ENCODE measurements at regions not wholly inside any gene's neighbourhood (a gene's known extent, or its start where the extent isn't known, plus 50 kb on each side); places are given as distances from the start of the nearest gene placed in this dataset.
A peak's percentile ranks its signal among the peaks of the same experiment; 100 is the strongest.

- TF ChIP-seq EZH2 (IDR thresholded peaks at IDR 0.05; ENCODE audit: low read length) (no peak), CTCF (optimal IDR thresholded peaks at IDR 0.05 in 1 of 3, IDR thresholded peaks at IDR 0.05 in 1 of 3, conservative IDR thresholded peaks at IDR 0.05 in 1 of 3; ENCODE audit: extremely low read depth in 1 of 3, insufficient read depth in 2 of 3, low read length in 3 of 3) (peak; percentile 81 to 89 (median 87))
- H3K27ac ChIP-seq (ENCODE audit: control insufficient read depth, insufficient read depth, low read length): no peak overlapping the region
- H3K27me3 ChIP-seq (ENCODE audit: control insufficient read depth, extremely low read depth, insufficient read depth, low read length): no peaks in the 10 kb centered on the region
- H4K20me1 ChIP-seq (ENCODE audit: control insufficient read depth, extremely low read depth, insufficient read depth, low read length): no peaks in the 10 kb centered on the region
- peaks cover 4% of the 10 kb centered on the region for H3K4me1 ChIP-seq (ENCODE audit: control insufficient read depth, extremely low read depth, insufficient read depth, low read length)
- H3K36me3 ChIP-seq (ENCODE audit: control insufficient read depth in 2 of 2, extremely low read depth in 1 of 2, insufficient read depth in 2 of 2, low read length in 2 of 2): no peaks in the 10 kb centered on the region
- H3K79me2 ChIP-seq (ENCODE audit: control insufficient read depth, insufficient read depth, low read length): no peaks in the 10 kb centered on the region
- H3K4me2 ChIP-seq (ENCODE audit: control insufficient read depth, extremely low read depth, insufficient read depth, low read depth, low read length): peak overlapping the region; percentile 66
- H3K9ac ChIP-seq (ENCODE audit: control insufficient read depth, extremely low read depth, insufficient read depth, low read length): no peak overlapping the region
- no peaks in the 10 kb centered on the region for H3K9me1 ChIP-seq (ENCODE audit: control insufficient read depth, extremely low read depth, insufficient read depth, low read length)
- DNase-seq (ENCODE audit: low read depth, low spot score) (peak; percentile 13), FAIRE-seq (peak; percentile 73)
- dilution Hi-C loops (cut with MboI; ENCODE audit: extremely low pct_ligation_motif_present, low sequenced_read_pairs): no loop called here
- peak overlapping the region in 1 of 3 experiments; percentile 11 for H3K4me3 ChIP-seq (ENCODE audit: control insufficient read depth in 2 of 3, extremely low read depth in 1 of 3, insufficient read depth in 2 of 3, low read depth in 1 of 3, low read length in 3 of 3)
- H2AFZ ChIP-seq (ENCODE audit: control insufficient read depth, low read length): peak overlapping the region; percentile 75
- H3K9me3 ChIP-seq (ENCODE audit: control insufficient read depth, low read depth, low read length): no peaks in the 10 kb centered on the region
Observed at GRCh38 chr5:157994906-157995519, 136.1 kb upstream of the CLINT1 start.

- no peak for TF ChIP-seq CTCF (optimal IDR thresholded peaks at IDR 0.05 in 1 of 3, IDR thresholded peaks at IDR 0.05 in 1 of 3, conservative IDR thresholded peaks at IDR 0.05 in 1 of 3; ENCODE audit: extremely low read depth in 1 of 3, insufficient read depth in 2 of 3, low read length in 3 of 3)
- TF ChIP-seq EZH2 (IDR thresholded peaks at IDR 0.05; ENCODE audit: low read length): no peak
- FAIRE-seq (no peak), DNase-seq (ENCODE audit: low read depth, low spot score) (no peak)
- Histone ChIP-seq H4K20me1 (ENCODE audit: control insufficient read depth, extremely low read depth, insufficient read depth, low read length) (no peaks in the 10 kb centered on the region), H2AFZ (ENCODE audit: control insufficient read depth, low read length) (peak overlapping the region; percentile 75), H3K36me3 (ENCODE audit: control insufficient read depth in 2 of 2, extremely low read depth in 1 of 2, insufficient read depth in 2 of 2, low read length in 2 of 2) (no peaks in the 10 kb centered on the region), H3K79me2 (ENCODE audit: control insufficient read depth, insufficient read depth, low read length) (no peaks in the 10 kb centered on the region), H3K27me3 (ENCODE audit: control insufficient read depth, extremely low read depth, insufficient read depth, low read length) (no peaks in the 10 kb centered on the region), H3K4me3 (ENCODE audit: control insufficient read depth in 2 of 3, extremely low read depth in 1 of 3, insufficient read depth in 2 of 3, low read depth in 1 of 3, low read length in 3 of 3) (peak overlapping the region in 1 of 3 experiments; percentile 11), H3K4me2 (ENCODE audit: control insufficient read depth, extremely low read depth, insufficient read depth, low read depth, low read length) (peak overlapping the region; percentile 66), H3K27ac (ENCODE audit: control insufficient read depth, insufficient read depth, low read length) (no peak overlapping the region), H3K9ac (ENCODE audit: control insufficient read depth, extremely low read depth, insufficient read depth, low read length) (no peak overlapping the region), H3K4me1 (ENCODE audit: control insufficient read depth, extremely low read depth, insufficient read depth, low read length) (peaks cover 4% of the 10 kb centered on the region), H3K9me1 (ENCODE audit: control insufficient read depth, extremely low read depth, insufficient read depth, low read length) (no peaks in the 10 kb centered on the region), H3K9me3 (ENCODE audit: control insufficient read depth, low read depth, low read length) (no peaks in the 10 kb centered on the region)
- dilution Hi-C loops (cut with MboI; ENCODE audit: extremely low pct_ligation_motif_present, low sequenced_read_pairs): no loop called here
Observed at GRCh38 chr5:157993986-157994691, 135.2 kb upstream of the CLINT1 start.

All from keratinocyte (primary cell).